ENCODE measurements at regions not wholly inside any gene's neighbourhood (a gene's known extent, or its start where the extent isn't known, plus 50 kb on each side); places are given as distances from the start of the nearest gene placed in this dataset.

DNA sequence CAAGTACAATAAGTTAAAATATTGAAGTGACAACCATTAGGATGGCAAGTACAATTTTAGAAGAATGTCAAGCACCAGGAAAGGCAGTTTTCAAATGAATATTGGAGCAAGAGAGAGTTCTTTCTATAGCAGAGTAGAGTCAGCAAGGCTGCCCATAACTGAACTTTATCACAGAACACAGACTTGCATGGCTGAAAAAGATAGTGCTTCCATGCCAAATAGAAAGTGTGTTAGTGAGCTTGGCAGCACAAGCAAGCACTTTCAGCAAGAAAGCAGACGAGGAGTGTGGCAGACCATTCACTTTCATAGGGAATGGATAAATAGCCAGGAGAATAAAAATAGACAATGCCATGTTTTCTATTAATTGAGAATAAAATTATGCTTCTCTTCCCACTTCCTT lies 647.0 kb upstream of the MGAT4C start:
- DNase-seq = no peak
- Mint-ChIP-seq H3K27ac (ENCODE audit: unreplicated experiment) (no peak overlapping the region), H3K9me3 (ENCODE audit: low read depth, unreplicated experiment) (no peaks in the 10 kb centered on the region), H3K4me1 (ENCODE audit: low read depth, unreplicated experiment) (no peaks in the 10 kb centered on the region), H3K4me3 (ENCODE audit: low read depth, unreplicated experiment) (no peak overlapping the region), H3K36me3 (ENCODE audit: insufficient read depth, unreplicated experiment) (no peaks in the 10 kb centered on the region), H3K27me3 (ENCODE audit: unreplicated experiment) (no peaks in the 10 kb centered on the region)
- TF ChIP-seq, protein P1, sequence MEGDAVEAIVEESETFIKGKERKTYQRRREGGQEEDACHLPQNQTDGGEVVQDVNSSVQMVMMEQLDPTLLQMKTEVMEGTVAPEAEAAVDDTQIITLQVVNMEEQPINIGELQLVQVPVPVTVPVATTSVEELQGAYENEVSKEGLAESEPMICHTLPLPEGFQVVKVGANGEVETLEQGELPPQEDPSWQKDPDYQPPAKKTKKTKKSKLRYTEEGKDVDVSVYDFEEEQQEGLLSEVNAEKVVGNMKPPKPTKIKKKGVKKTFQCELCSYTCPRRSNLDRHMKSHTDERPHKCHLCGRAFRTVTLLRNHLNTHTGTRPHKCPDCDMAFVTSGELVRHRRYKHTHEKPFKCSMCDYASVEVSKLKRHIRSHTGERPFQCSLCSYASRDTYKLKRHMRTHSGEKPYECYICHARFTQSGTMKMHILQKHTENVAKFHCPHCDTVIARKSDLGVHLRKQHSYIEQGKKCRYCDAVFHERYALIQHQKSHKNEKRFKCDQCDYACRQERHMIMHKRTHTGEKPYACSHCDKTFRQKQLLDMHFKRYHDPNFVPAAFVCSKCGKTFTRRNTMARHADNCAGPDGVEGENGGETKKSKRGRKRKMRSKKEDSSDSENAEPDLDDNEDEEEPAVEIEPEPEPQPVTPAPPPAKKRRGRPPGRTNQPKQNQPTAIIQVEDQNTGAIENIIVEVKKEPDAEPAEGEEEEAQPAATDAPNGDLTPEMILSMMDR (IDR thresholded peaks at IDR 0.05; ENCODE audit: unreplicated experiment) = no peak
- no TSS peak for BruUV-seq (replicated peaks)
- intact Hi-C loops (cut with micrococcal nuclease; ENCODE audit: unreplicated experiment) = no loop called here
- CTCF ChIA-PET = no interaction called here

DNA sequence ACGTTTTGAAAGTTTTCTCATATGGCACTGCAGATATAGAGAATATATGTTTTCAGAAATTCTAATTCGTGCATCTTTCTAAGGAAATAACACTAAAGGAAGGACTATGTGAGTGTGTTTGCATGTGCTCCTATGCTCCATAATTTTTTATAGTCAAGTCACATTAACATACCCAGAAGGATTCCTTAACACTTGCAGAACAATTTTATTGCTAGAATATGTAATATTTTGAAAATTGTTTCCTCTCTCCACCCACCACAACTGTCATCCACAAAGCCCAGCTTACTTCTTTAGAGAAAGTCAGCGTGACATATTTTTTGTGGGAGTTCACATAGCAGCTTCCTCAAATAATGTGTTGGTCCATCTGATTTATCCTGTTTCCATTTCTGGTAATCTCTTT lies 604.6 kb upstream of the MGAT4C start:
- no peak for DNase-seq
- Mint-ChIP-seq H3K27ac (ENCODE audit: unreplicated experiment) (no peak overlapping the region), H3K27me3 (ENCODE audit: unreplicated experiment) (no peaks in the 10 kb centered on the region), H3K9me3 (ENCODE audit: low read depth, unreplicated experiment) (no peaks in the 10 kb centered on the region), H3K4me1 (ENCODE audit: low read depth, unreplicated experiment) (no peaks in the 10 kb centered on the region), H3K4me3 (ENCODE audit: low read depth, unreplicated experiment) (no peak overlapping the region), H3K36me3 (ENCODE audit: insufficient read depth, unreplicated experiment) (no peaks in the 10 kb centered on the region)
- TF ChIP-seq, protein P1 (IDR thresholded peaks at IDR 0.05; ENCODE audit: unreplicated experiment) = no peak
- intact Hi-C loops (cut with micrococcal nuclease; ENCODE audit: unreplicated experiment) = no loop called here
- CTCF ChIA-PET = no interaction called here
- no TSS peak for BruUV-seq (replicated peaks)

- H3K27me3 Mint-ChIP-seq (ENCODE audit: unreplicated experiment) = no peaks in the 10 kb centered on the region
- no peaks in the 10 kb centered on the region for H3K9me3 Mint-ChIP-seq (ENCODE audit: low read depth, unreplicated experiment)
- no peaks in the 10 kb centered on the region for H3K36me3 Mint-ChIP-seq (ENCODE audit: insufficient read depth, unreplicated experiment)
- TF ChIP-seq, protein P1 (IDR thresholded peaks at IDR 0.05; ENCODE audit: unreplicated experiment) = no peak
- no peaks in the 10 kb centered on the region for H3K4me1 Mint-ChIP-seq (ENCODE audit: low read depth, unreplicated experiment)
- BruUV-seq (replicated peaks) = no TSS peak
- CTCF ChIA-PET = no interaction called here
- DNase-seq = no peak
- intact Hi-C loops (cut with micrococcal nuclease; ENCODE audit: unreplicated experiment) = no loop called here
- H3K4me3 Mint-ChIP-seq (ENCODE audit: low read depth, unreplicated experiment) = no peak overlapping the region
- H3K27ac Mint-ChIP-seq (ENCODE audit: unreplicated experiment) = no peak overlapping the region
Measured at GRCh38 chr12:86852451-86852850, 596.3 kb upstream of the MGAT4C start.

DNA sequence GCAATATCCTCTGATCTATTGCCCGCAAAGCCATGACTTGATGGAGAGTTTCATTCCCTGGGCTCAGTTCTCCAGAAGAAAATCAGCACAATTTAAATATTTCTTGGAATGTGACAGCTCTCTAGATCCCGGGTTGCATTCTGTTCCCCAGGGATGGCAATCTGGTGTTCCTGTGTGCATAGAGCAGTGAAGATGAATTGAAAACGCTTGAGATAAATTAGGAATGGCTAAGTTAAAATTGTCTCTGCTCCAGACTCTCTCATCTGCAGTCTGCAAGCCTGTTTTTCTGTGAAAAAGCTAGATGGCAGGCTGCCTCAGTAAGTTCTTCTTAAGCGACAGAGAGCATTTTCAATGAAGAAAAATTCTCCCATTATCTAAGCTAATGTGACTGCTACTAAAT lies 582.5 kb upstream of the MGAT4C start:
- intact Hi-C loops (cut with micrococcal nuclease; ENCODE audit: unreplicated experiment) = no loop called here
- CTCF ChIA-PET = no interaction called here
- Mint-ChIP-seq H3K4me1 (ENCODE audit: low read depth, unreplicated experiment) (no peaks in the 10 kb centered on the region), H3K27me3 (ENCODE audit: unreplicated experiment) (no peaks in the 10 kb centered on the region), H3K4me3 (ENCODE audit: low read depth, unreplicated experiment) (no peak overlapping the region), H3K27ac (ENCODE audit: unreplicated experiment) (no peak overlapping the region), H3K36me3 (ENCODE audit: insufficient read depth, unreplicated experiment) (no peaks in the 10 kb centered on the region), H3K9me3 (ENCODE audit: low read depth, unreplicated experiment) (no peaks in the 10 kb centered on the region)
- BruUV-seq (replicated peaks) = no TSS peak
- TF ChIP-seq, protein P1 (IDR thresholded peaks at IDR 0.05; ENCODE audit: unreplicated experiment) = no peak
- DNase-seq = no peak

DNA sequence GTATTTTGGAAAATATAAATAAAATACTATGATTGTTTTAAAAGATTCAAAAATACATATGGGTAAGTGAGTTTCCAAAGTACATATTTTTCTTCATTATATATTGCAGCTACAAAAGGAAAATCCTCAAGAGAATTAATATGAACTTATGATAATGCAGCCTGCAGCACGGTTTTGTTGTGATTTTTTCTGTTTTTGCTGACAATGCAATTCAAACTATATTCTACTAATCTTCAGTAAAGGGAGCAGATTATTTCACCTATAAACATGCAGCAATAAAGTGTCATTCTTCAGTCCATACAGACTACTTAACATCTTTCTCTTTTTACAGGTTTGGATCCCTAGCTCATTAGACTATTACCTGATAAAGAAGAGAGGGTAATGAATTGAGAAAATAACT lies 582.1 kb upstream of the MGAT4C start:
- intact Hi-C loops (cut with micrococcal nuclease; ENCODE audit: unreplicated experiment) = no loop called here
- H3K27ac Mint-ChIP-seq (ENCODE audit: unreplicated experiment) = no peak overlapping the region
- no peak for DNase-seq
- H3K4me3 Mint-ChIP-seq (ENCODE audit: low read depth, unreplicated experiment) = no peak overlapping the region
- H3K36me3 Mint-ChIP-seq (ENCODE audit: insufficient read depth, unreplicated experiment) = no peaks in the 10 kb centered on the region
- TF ChIP-seq, protein P1 (IDR thresholded peaks at IDR 0.05; ENCODE audit: unreplicated experiment) = no peak
- CTCF ChIA-PET = no interaction called here
- H3K9me3 Mint-ChIP-seq (ENCODE audit: low read depth, unreplicated experiment) = no peaks in the 10 kb centered on the region
- no TSS peak for BruUV-seq (replicated peaks)
- no peaks in the 10 kb centered on the region for H3K27me3 Mint-ChIP-seq (ENCODE audit: unreplicated experiment)
- no peaks in the 10 kb centered on the region for H3K4me1 Mint-ChIP-seq (ENCODE audit: low read depth, unreplicated experiment)
